Testis (tissue), 2 donors: ENCODE measurements at regions not wholly inside any gene's neighbourhood (a gene's known extent, or its start where the extent isn't known, plus 50 kb on each side); places are given as distances from the start of the nearest gene placed in this dataset.

Experiments used
- DNase-seq: peaks from one replicate; pipeline ENCODE4 v3.0.0-alpha.2; 2019
- H3K27ac ChIP-seq, 2 donors: fragments of 200-600 bp; sonication (generic); one replicate each; pipeline ENCODE4 v1.5.1; 2019
- H3K27me3 ChIP-seq: fragments of 200-600 bp; sonication (generic); one replicate; pipeline ENCODE4 v1.5.1; 2019
- H3K36me3 ChIP-seq: fragments of 200-600 bp; sonication (generic); one replicate; pipeline ENCODE4 v1.5.1; 2017; ENCODE audit warnings: low read depth; ENCODE audit errors: missing control alignments
- H3K4me1 ChIP-seq: fragments of 200-600 bp; sonication (generic); one replicate; pipeline ENCODE4 v1.5.1; 2019
- H3K4me3 ChIP-seq, 2 donors: fragments of 200-600 bp; sonication (generic); one replicate each; pipeline ENCODE4 v1.5.1; 2017 to 2019
- H3K9me3 ChIP-seq: fragments of 200-600 bp; sonication (generic); one replicate; pipeline ENCODE4 v1.5.1; 2017
- CTCF ChIP-seq, 3 experiments: fragments of 450-650 bp in 2 of 3; fragments of 200-600 bp in 1 of 3; sonication (generic) in 1 of 3; IDR thresholded peaks; one replicate each; pipeline ENCODE4 v1.5.1; 2016 to 2019; ENCODE audit warnings: antibody characterized with exemption in 3 of 3, mild to moderate bottlenecking in 2 of 3, moderate library complexity in 1 of 3
- POLR2A ChIP-seq: fragments of 450-650 bp; IDR thresholded peaks from one replicate; pipeline ENCODE4 v1.6.1; 2017; ENCODE audit warnings: antibody characterized with exemption, mild to moderate bottlenecking, moderate library complexity
- WGBS, 2 donors: methylation state at CpG; one replicate each; pipeline ENCODE4 v1.1.5; 2018; 5-methylcytosine and 5-hydroxymethylcytosine counted together
- intact Hi-C: fragments of 100-400 bp; cut with DNase I; formaldehyde crosslinking; loops from one replicate; pipeline ENCODE4 v1.15.1; 2023; ENCODE audit warnings: low total_unique reads

- no peak overlapping the region for H3K4me3 ChIP-seq
- TF ChIP-seq POLR2A (no peak), CTCF (IDR thresholded peaks at IDR 0.05) (no peak)
- intact Hi-C loops: no loop called here
- H3K4me1 ChIP-seq: no peaks in the 10 kb centered on the region
- no peaks in the 10 kb centered on the region for H3K36me3 ChIP-seq
- no peaks in the 10 kb centered on the region for H3K27me3 ChIP-seq
- no peak overlapping the region for H3K27ac ChIP-seq
- DNase-seq: no peak
- no peaks in the 10 kb centered on the region for H3K9me3 ChIP-seq
These were observed 415.6 kb upstream of the TNC start for GRCh38 chr9:115533511-115533910.

- TF ChIP-seq CTCF (IDR thresholded peaks at IDR 0.05) (no peak), POLR2A (no peak)
- no peaks in the 10 kb centered on the region for H3K27me3 ChIP-seq
- 29 to 47% methylated on average over 2 of the region's 2 CpGs for WGBS, 2 donors
- intact Hi-C loops: no loop called here
- no peaks in the 10 kb centered on the region for H3K4me1 ChIP-seq
- no peaks in the 10 kb centered on the region for H3K36me3 ChIP-seq
- DNase-seq: no peak
- no peak overlapping the region for H3K27ac ChIP-seq
- H3K4me3 ChIP-seq: no peak overlapping the region
- H3K9me3 ChIP-seq: no peaks in the 10 kb centered on the region
These were observed 422.1 kb upstream of the TNC start for GRCh38 chr9:115540091-115540490.

- Histone ChIP-seq H3K4me1 (no peaks in the 10 kb centered on the region), H3K27me3 (no peaks in the 10 kb centered on the region)
- TF ChIP-seq CTCF (IDR thresholded peaks at IDR 0.05): no peak
- no peak for TF ChIP-seq POLR2A
These were observed 425.6 kb upstream of the TNC start for GRCh38 chr9:115543511-115543910.

GRCh38 chr9:115548609-115549260, 430.8 kb upstream of the TNC start:
- DNase-seq: no peak
- Histone ChIP-seq H3K36me3 (no peaks in the 10 kb centered on the region), H3K27me3 (no peaks in the 10 kb centered on the region), H3K9me3 (no peaks in the 10 kb centered on the region), H3K4me3 (no peak overlapping the region), H3K4me1 (no peaks in the 10 kb centered on the region), H3K27ac (no peak overlapping the region)
- intact Hi-C loops: no loop called here
- 47 to 54% methylated on average over 2 of the region's 2 CpGs for WGBS, 2 donors
- TF ChIP-seq POLR2A (no peak), CTCF (IDR thresholded peaks at IDR 0.05) (no peak)

More at GRCh38 chr9:115543511-115543910, 425.6 kb upstream of the TNC start:
- intact Hi-C loops: no loop called here
- Histone ChIP-seq H3K4me3 (no peak overlapping the region), H3K27ac (no peak overlapping the region), H3K9me3 (no peaks in the 10 kb centered on the region), H3K36me3 (no peaks in the 10 kb centered on the region)
- no peak for DNase-seq
- 81 to 87% methylated on average over 1 of the region's 1 CpG for WGBS, 2 donors

- H3K27me3 ChIP-seq: no peaks in the 10 kb centered on the region
- no peak overlapping the region for H3K27ac ChIP-seq
- no peak overlapping the region for H3K4me3 ChIP-seq
- intact Hi-C loops: no loop called here
- no peaks in the 10 kb centered on the region for H3K4me1 ChIP-seq
- 38 to 44% methylated on average over 1 to 2 of the region's 2 CpGs for WGBS, 2 donors
- no peaks in the 10 kb centered on the region for H3K9me3 ChIP-seq
- TF ChIP-seq POLR2A (no peak), CTCF (IDR thresholded peaks at IDR 0.05) (no peak)
- H3K36me3 ChIP-seq: no peaks in the 10 kb centered on the region
- no peak for DNase-seq
These were observed 433.4 kb upstream of the TNC start for GRCh38 chr9:115551396-115551795.
